HUES6 (cell line): ENCODE measurements at regions not wholly inside any gene's neighbourhood (a gene's known extent, or its start where the extent isn't known, plus 50 kb on each side); places are given as distances from the start of the nearest gene placed in this dataset.
"Not testable (repeated sequence)": the region's sequence is repeated elsewhere in the genome, so short reads cannot be mapped to it uniquely, and the experiment has no call there.

ENCODE experiments used
- H3K27ac ChIP-seq: 2 replicates; pipeline ENCODE4 v1.7.0; 2013; ENCODE audit warnings: low read depth, mild to moderate bottlenecking, low read length, inconsistent platforms
- H3K27me3 ChIP-seq: 2 replicates; pipeline ENCODE4 v1.6.1; 2013; ENCODE audit warnings: low read length; ENCODE audit not compliant: control insufficient read depth, insufficient read depth
- H3K36me3 ChIP-seq: 2 replicates; pipeline ENCODE4 v1.6.1; 2013; ENCODE audit warnings: low read length; ENCODE audit not compliant: control insufficient read depth, insufficient read depth
- H3K4me1 ChIP-seq: 2 replicates; pipeline ENCODE4 v1.6.1; 2013; ENCODE audit warnings: low read length; ENCODE audit not compliant: control insufficient read depth, insufficient read depth
- H3K4me3 ChIP-seq: 2 replicates; pipeline ENCODE4 v1.5.1; 2013; ENCODE audit warnings: low read depth, low read length
- H3K9ac ChIP-seq: one replicate; pipeline ENCODE4 v1.6.1; 2013; ENCODE audit warnings: mild to moderate bottlenecking, low read length
- H3K9me3 ChIP-seq: 2 replicates; pipeline ENCODE4 v1.6.1; 2013; ENCODE audit warnings: low read depth, low read length; ENCODE audit not compliant: control insufficient read depth, insufficient read depth

DNA sequence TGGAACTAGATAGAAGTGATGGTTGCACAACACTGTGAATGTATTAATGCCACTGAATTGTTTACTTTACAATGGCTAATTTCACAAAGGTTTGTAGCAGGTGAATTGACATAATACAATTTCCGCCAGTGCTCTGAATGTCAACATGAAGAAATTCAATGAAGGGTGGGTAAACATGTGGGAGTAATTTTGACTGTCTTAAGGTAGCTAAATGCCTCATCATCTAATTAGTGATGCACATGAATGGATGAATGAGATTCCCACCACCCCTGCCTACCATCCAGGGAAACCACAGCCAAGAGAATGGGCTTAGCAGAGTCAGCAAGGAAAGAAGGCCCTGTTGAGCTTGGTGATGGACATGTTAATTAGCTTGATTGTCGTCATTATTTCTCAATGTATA lies 275.3 kb downstream of the ALDH8A1 start:
- Histone ChIP-seq H3K27ac (no peak overlapping the region), H3K4me3 (no peak overlapping the region), H3K36me3 (no peaks in the 10 kb centered on the region), H3K9ac (no peak overlapping the region), H3K4me1 (peaks cover 13% of the 10 kb centered on the region), H3K27me3 (no peaks in the 10 kb centered on the region), H3K9me3 (no peaks in the 10 kb centered on the region)

DNA sequence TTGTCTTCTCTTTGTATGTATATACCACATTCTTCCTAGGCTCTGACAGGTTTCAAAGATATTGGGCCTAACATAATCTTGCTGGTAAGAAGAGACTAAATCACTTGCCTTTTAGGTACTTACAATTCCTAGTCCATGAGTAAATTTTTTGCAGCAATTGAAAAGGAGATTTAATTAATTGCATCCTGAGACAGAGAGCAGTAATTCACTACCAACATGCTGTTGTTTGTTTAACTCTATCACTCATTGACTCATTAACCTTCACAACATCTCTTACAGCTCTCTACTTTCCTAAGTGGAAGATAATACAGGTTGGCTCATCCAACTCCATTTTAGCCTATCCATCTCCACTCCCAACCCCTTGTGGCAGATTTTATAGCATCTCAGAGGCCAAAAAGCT lies 280.4 kb downstream of the ALDH8A1 start:
- H3K9me3 ChIP-seq, result no peaks in the 10 kb centered on the region
- no peak overlapping the region for H3K4me3 ChIP-seq
- peaks cover under 1% of the 10 kb centered on the region; the same call in 1 of the 2 replicates for H3K4me1 ChIP-seq
- no peak overlapping the region for H3K9ac ChIP-seq
- no peaks in the 10 kb centered on the region for H3K27me3 ChIP-seq
- H3K36me3 ChIP-seq, result no peaks in the 10 kb centered on the region
- H3K27ac ChIP-seq, result no peak overlapping the region

- no peaks in the 10 kb centered on the region for H3K9me3 ChIP-seq
- H3K4me1 ChIP-seq, result no peaks in the 10 kb centered on the region
- H3K27ac ChIP-seq, result no peak overlapping the region
- H3K9ac ChIP-seq, result no peak overlapping the region
- H3K27me3 ChIP-seq, result no peaks in the 10 kb centered on the region
- H3K4me3 ChIP-seq, result no peak overlapping the region
- H3K36me3 ChIP-seq, result no peaks in the 10 kb centered on the region
Measured at GRCh38 chr6:134667111-134667510, 282.8 kb downstream of the ALDH8A1 start.

DNA sequence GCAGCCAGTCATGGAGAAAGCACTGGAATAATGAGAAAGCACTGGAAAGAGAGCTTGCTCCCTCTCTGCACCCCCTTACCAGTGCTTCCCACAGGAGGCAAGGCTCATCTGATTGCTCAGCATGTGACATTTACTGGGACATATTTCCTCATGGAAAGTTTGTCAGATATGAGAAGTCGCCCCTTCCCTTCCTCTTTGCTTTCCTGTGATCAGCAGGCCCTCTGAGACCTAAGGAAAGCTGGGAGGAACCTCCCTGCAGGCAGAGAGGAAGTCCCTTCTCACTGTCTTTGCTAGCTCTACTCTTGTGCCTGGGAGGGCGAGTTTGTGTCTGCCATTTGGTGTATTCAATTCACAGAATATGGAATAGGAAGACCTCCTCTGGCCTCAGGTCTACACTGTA lies 283.8 kb downstream of the ALDH8A1 start:
- Histone ChIP-seq H3K4me3 (no peak overlapping the region), H3K9me3 (no peaks in the 10 kb centered on the region), H3K27ac (no peak overlapping the region), H3K9ac (no peak overlapping the region), H3K4me1 (no peaks in the 10 kb centered on the region; the same call in 1 of the 2 replicates), H3K36me3 (no peaks in the 10 kb centered on the region), H3K27me3 (no peaks in the 10 kb centered on the region)

GRCh38 chr6:134665029-134665723 lies 284.7 kb downstream of the ALDH8A1 start:
- Histone ChIP-seq H3K9ac (no peak overlapping the region), H3K9me3 (no peaks in the 10 kb centered on the region), H3K27ac (no peak overlapping the region), H3K27me3 (no peaks in the 10 kb centered on the region), H3K4me1 (no peaks in the 10 kb centered on the region; the same call in 1 of the 2 replicates), H3K36me3 (no peaks in the 10 kb centered on the region), H3K4me3 (no peak overlapping the region)

DNA sequence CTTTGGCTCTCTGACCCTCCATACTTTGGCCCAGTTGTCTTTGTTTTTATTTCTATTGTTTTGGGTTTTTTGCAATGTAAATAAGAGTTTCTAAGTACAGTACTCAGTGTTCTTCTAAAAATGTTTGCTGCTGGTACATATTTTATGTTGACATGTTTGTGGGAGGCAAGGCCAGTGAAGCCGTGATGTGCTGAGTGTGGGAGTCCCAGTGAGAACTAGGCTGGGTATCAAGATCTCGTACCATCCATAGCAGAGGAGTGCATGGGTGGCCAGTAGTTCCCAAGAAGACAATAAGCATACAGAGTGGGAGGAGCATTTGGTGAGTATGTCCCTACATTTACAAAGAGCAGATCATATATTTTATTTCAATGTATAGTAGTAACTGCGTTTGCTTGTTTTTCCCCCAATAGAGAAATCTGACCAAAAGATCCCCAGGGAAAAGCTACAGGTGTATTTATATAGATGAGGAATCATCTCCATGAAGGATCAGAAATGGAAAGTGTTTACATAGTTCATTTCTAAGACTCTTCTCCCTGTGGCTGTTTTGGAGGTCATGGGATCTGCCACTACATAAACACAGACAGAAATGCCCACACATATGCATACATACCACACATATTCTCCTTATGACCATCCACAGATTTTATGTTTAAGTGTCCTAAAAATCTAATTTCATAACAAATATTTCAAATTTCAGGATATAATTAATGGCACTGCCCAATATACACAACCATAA lies 285.9 kb downstream of the ALDH8A1 start:
- Histone ChIP-seq H3K9me3 (no peaks in the 10 kb centered on the region), H3K4me3 (no peak overlapping the region), H3K36me3 (no peaks in the 10 kb centered on the region), H3K4me1 (no peaks in the 10 kb centered on the region; the same call in 1 of the 2 replicates), H3K9ac (no peak overlapping the region), H3K27me3 (no peaks in the 10 kb centered on the region), H3K27ac (no peak overlapping the region)

DNA sequence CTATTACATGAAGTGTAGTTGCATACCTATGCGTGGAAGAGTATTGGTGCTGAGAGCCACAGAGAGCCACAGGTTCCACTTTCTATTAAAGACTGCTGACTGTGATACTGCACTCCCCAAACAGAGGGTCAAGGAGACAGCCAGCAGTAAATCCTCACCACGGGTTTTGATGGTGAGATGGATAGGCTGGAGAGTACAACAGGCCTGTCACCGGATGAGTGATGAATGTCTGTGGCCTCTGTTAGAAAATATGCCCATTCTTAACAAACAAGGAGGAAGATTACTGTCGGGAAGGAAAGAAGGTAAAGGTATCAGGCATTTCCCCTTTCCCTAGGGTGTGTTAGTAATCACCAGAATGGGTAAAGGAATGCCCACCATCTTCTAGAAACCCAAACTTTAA lies 286.5 kb downstream of the ALDH8A1 start:
- H3K9me3 ChIP-seq, result no peaks in the 10 kb centered on the region
- no peak overlapping the region for H3K27ac ChIP-seq
- no peak overlapping the region for H3K4me3 ChIP-seq
- no peak overlapping the region for H3K9ac ChIP-seq
- H3K36me3 ChIP-seq, result no peaks in the 10 kb centered on the region
- H3K4me1 ChIP-seq, result no peaks in the 10 kb centered on the region; the same call in 1 of the 2 replicates
- H3K27me3 ChIP-seq, result no peaks in the 10 kb centered on the region

DNA sequence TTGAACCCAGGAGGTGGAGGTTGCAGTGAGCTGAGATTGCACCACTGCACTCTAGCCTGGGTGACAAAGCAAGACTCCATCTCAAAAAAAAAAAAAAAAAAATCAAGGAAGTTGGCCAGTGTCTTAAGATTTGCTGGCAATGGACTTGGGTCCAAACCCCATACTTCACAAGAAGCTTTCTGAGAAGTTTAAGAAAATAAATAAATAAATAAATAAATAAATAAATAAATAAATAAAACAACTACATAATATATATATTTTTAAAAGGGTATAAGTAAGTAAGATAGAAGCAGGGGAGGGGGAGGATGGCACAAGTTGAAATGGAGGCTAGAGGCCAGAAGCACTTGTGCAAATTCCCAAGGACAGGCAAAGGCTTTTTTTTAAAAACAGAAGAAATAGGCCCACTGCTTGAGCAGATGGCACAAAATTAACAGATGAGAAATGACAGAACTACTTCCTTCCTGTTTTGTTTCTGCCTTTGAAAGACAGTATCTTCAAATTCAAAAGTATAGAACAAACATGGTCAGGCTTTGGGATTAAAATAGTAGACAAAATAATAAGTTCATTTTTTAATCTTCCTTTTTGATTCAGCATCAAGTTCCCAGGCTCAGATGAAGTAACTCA lies 287.7 kb downstream of the ALDH8A1 start:
- Histone ChIP-seq H3K36me3 (no peaks in the 10 kb centered on the region), H3K4me3 (no peak overlapping the region), H3K9ac (no peak overlapping the region), H3K27me3 (no peaks in the 10 kb centered on the region), H3K4me1 (no peaks in the 10 kb centered on the region; the same call in 1 of the 2 replicates), H3K27ac (no peak overlapping the region), H3K9me3 (no peaks in the 10 kb centered on the region)

DNA sequence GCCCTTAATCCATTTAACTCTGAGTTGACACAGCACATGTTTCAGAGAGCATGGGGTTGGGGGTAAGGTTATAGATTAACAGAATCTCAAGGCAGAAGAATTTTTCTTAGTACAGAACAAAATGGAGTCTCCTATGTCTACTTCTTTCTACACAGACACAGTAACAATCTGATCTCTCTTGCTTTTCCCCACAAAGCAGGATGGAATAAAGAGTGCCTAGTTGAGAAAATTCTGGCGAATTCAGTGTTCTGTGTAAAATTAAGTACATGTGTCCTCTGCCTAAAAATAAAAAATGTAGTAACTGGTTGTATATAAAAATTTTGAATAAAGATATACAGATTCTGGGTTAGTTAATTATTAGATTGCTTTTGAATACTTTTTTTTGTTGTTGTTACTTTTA lies 290.0 kb downstream of the ALDH8A1 start:
- H3K27me3 ChIP-seq, H3K9me3 ChIP-seq, H3K4me1 ChIP-seq, H3K27ac ChIP-seq, H3K36me3 ChIP-seq, H3K9ac ChIP-seq, H3K4me3 ChIP-seq: not testable (repeated sequence)

- Histone ChIP-seq H3K36me3 (no peaks in the 10 kb centered on the region), H3K27ac (no peak overlapping the region), H3K4me1 (no peaks in the 10 kb centered on the region; the same call in 1 of the 2 replicates), H3K27me3 (no peaks in the 10 kb centered on the region), H3K9ac (no peak overlapping the region), H3K4me3 (no peak overlapping the region), H3K9me3 (no peaks in the 10 kb centered on the region)
Measured at GRCh38 chr6:134658596-134658995, 291.3 kb downstream of the ALDH8A1 start.
